Vagina (tissue), 2 donors: ENCODE measurements at regions not wholly inside any gene's neighbourhood (a gene's known extent, or its start where the extent isn't known, plus 50 kb on each side); places are given as distances from the start of the nearest gene placed in this dataset.

ENCODE experiments used
- DNase-seq, 2 donors: peaks; one replicate each; pipeline ENCODE4 v3.0.0-alpha.2; 2017; ENCODE audit errors: extremely low spot score in 2 of 2
- H3K27ac ChIP-seq: fragments of 200-600 bp; sonication (generic); one replicate; pipeline ENCODE4 v1.5.1; 2019
- H3K27me3 ChIP-seq: fragments of 200-600 bp; sonication (generic); one replicate; pipeline ENCODE4 v1.5.1; 2019
- H3K36me3 ChIP-seq, 2 donors: fragments of 200-600 bp; sonication (generic); one replicate each; pipeline ENCODE4 v1.5.1; 2017 to 2019
- H3K4me1 ChIP-seq: fragments of 200-600 bp; sonication (generic); one replicate; pipeline ENCODE4 v1.5.1; 2019
- H3K4me3 ChIP-seq, 2 donors: fragments of 200-600 bp; sonication (generic); 1 replicate in 1 of 2; 2 replicates in 1 of 2; pipeline ENCODE4 v1.5.1; 2016 to 2019
- H3K9me3 ChIP-seq: fragments of 200-600 bp; sonication (generic); one replicate; pipeline ENCODE4 v1.5.1; 2019
- POLR2A ChIP-seq, 2 donors: fragments of 450-650 bp; IDR thresholded peaks; one replicate each; pipeline ENCODE4 v1.6.1; 2017; ENCODE audit warnings: antibody characterized with exemption in 2 of 2, mild to moderate bottlenecking in 2 of 2, moderate library complexity in 2 of 2
- POLR2AphosphoS5 ChIP-seq, 2 donors: sonication (generic); formaldehyde crosslinking; IDR thresholded peaks; one replicate each; pipeline ENCODE4 v1.9.0; 2017; ENCODE audit warnings: antibody characterized with exemption in 2 of 2, mild to moderate bottlenecking in 2 of 2, low read depth in 1 of 2; ENCODE audit not compliant: insufficient read depth in 1 of 2
- intact Hi-C: fragments of 100-400 bp; cut with DNase I; formaldehyde crosslinking; loops from one replicate; pipeline ENCODE4 v1.15.1; 2023
- TF ChIP-seq, protein P1 (sequence below), 3 experiments: fragments of 450-650 bp in 2 of 3; fragments of 200-600 bp in 1 of 3; sonication (generic) in 1 of 3; IDR thresholded peaks; one replicate each; pipeline ENCODE4 v1.5.1; 2017 to 2019; ENCODE audit warnings: antibody characterized with exemption in 3 of 3, mild to moderate bottlenecking in 2 of 3, moderate library complexity in 2 of 3

DNA sequence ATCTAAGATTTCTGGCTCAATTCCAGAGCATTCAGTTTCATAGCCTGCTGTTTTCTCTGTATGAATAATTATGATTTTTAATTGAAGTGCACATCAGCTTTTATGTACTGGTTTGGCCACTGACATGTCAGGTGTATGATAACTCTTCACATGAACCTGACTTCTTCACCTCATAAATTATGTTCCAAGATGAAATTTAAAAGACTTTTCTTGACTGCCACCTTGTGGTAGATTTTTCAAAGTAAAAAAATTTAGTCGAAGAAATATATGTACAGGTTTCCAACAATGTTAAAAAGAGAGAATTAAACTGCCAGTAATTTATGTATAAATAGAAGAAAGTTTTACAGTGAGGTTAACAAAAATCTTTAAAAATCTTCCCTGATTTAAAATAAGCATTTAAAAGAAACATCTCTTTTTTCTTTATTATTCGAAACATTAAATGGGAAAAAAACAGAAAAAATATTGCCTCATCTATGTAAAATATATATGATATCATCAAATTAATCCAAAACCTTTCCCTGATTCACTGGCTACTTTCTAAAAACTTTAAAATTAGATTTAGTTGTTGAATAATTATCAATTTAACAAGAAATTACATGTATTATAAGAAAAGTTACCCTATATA, 124.9 kb upstream of the ATXN7L3B start:
- H3K27me3 ChIP-seq = no peaks in the 10 kb centered on the region
- H3K4me1 ChIP-seq = no peaks in the 10 kb centered on the region
- H3K4me3 ChIP-seq = no peak overlapping the region
- H3K9me3 ChIP-seq = no peaks in the 10 kb centered on the region
- intact Hi-C loops = no loop called here
- no peak for DNase-seq
- no peak overlapping the region for H3K27ac ChIP-seq
- TF ChIP-seq POLR2A (IDR thresholded peaks at IDR 0.05) (no peak), POLR2AphosphoS5 (IDR thresholded peaks at IDR 0.05; ENCODE audit: insufficient read depth in 1 of 2, low read depth in 1 of 2) (no peak)
- TF ChIP-seq, protein P1, sequence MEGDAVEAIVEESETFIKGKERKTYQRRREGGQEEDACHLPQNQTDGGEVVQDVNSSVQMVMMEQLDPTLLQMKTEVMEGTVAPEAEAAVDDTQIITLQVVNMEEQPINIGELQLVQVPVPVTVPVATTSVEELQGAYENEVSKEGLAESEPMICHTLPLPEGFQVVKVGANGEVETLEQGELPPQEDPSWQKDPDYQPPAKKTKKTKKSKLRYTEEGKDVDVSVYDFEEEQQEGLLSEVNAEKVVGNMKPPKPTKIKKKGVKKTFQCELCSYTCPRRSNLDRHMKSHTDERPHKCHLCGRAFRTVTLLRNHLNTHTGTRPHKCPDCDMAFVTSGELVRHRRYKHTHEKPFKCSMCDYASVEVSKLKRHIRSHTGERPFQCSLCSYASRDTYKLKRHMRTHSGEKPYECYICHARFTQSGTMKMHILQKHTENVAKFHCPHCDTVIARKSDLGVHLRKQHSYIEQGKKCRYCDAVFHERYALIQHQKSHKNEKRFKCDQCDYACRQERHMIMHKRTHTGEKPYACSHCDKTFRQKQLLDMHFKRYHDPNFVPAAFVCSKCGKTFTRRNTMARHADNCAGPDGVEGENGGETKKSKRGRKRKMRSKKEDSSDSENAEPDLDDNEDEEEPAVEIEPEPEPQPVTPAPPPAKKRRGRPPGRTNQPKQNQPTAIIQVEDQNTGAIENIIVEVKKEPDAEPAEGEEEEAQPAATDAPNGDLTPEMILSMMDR (IDR thresholded peaks at IDR 0.05) = peak; percentile 13 to 31 (median 15)
- H3K36me3 ChIP-seq = no peaks in the 10 kb centered on the region

DNA sequence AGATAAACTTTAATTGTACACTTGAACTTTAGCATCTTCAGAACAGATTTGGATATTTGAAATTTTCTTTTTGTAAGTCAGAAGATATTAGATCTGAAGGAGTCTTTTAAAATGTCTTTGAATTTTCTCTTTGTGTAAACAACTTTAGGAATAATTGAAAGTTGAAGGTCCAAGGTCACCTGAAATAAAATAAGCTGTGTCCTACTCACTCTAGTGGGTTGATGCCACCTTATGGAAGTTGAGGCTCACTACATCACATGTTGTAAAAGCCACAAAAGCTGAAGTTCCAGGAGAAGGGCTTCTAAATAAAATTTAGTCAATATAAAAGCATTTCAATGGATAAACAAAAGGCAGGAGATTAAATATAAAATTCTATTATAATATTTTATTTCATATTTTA, 122.0 kb upstream of the ATXN7L3B start:
- intact Hi-C loops = no loop called here
- Histone ChIP-seq H3K27me3 (no peaks in the 10 kb centered on the region), H3K4me1 (no peaks in the 10 kb centered on the region), H3K4me3 (no peak overlapping the region), H3K36me3 (no peaks in the 10 kb centered on the region), H3K9me3 (no peaks in the 10 kb centered on the region), H3K27ac (no peak overlapping the region)
- TF ChIP-seq, protein P1 (IDR thresholded peaks at IDR 0.05) = no peak
- TF ChIP-seq POLR2AphosphoS5 (IDR thresholded peaks at IDR 0.05; ENCODE audit: insufficient read depth in 1 of 2, low read depth in 1 of 2) (no peak), POLR2A (IDR thresholded peaks at IDR 0.05) (no peak)
- no peak for DNase-seq

GRCh38 chr12:74418573-74418972, 119.1 kb upstream of the ATXN7L3B start:
- intact Hi-C loops = no loop called here
- no peak overlapping the region for H3K27ac ChIP-seq
- no peaks in the 10 kb centered on the region for H3K4me1 ChIP-seq
- H3K9me3 ChIP-seq = no peaks in the 10 kb centered on the region
- no peak for DNase-seq
- no peak overlapping the region for H3K4me3 ChIP-seq
- TF ChIP-seq POLR2A (IDR thresholded peaks at IDR 0.05) (no peak), POLR2AphosphoS5 (IDR thresholded peaks at IDR 0.05; ENCODE audit: insufficient read depth in 1 of 2, low read depth in 1 of 2) (no peak)
- TF ChIP-seq, protein P1 (IDR thresholded peaks at IDR 0.05) = no peak
- H3K36me3 ChIP-seq = no peaks in the 10 kb centered on the region
- no peaks in the 10 kb centered on the region for H3K27me3 ChIP-seq

- Histone ChIP-seq H3K36me3 (no peaks in the 10 kb centered on the region), H3K27me3 (no peaks in the 10 kb centered on the region), H3K4me1 (no peaks in the 10 kb centered on the region), H3K4me3 (no peak overlapping the region), H3K27ac (no peak overlapping the region), H3K9me3 (no peaks in the 10 kb centered on the region)
- TF ChIP-seq POLR2AphosphoS5 (IDR thresholded peaks at IDR 0.05; ENCODE audit: insufficient read depth in 1 of 2, low read depth in 1 of 2) (no peak), POLR2A (IDR thresholded peaks at IDR 0.05) (no peak)
- TF ChIP-seq, protein P1 (IDR thresholded peaks at IDR 0.05) = no peak
- intact Hi-C loops = no loop called here
- no peak for DNase-seq
These were observed 112.9 kb upstream of the ATXN7L3B start for GRCh38 chr12:74424778-74425177.

DNA sequence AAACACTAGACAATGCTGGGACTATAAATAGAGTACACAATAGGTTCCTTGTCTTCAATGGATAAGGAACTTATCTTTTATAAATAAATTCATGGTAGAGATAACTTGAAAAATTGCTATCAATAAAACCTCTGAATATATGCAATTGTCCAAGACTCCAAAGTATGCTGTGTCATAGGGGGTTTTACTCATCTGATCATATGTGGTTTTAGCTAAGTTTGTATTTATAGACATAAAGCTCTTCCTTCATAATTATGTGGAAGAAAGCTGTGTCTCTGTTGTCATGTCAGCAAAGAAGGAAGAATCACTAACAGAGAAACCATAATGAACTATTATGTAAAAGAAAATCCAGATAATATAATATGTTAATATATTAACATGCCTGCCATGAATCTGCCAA, 111.5 kb upstream of the ATXN7L3B start:
- Histone ChIP-seq H3K4me1 (no peaks in the 10 kb centered on the region), H3K4me3 (no peak overlapping the region), H3K27me3 (no peaks in the 10 kb centered on the region), H3K9me3 (no peaks in the 10 kb centered on the region), H3K36me3 (no peaks in the 10 kb centered on the region), H3K27ac (no peak overlapping the region)
- no peak for DNase-seq
- intact Hi-C loops = no loop called here
- TF ChIP-seq, protein P1 (IDR thresholded peaks at IDR 0.05) = no peak
- TF ChIP-seq POLR2A (IDR thresholded peaks at IDR 0.05) (no peak), POLR2AphosphoS5 (IDR thresholded peaks at IDR 0.05; ENCODE audit: insufficient read depth in 1 of 2, low read depth in 1 of 2) (no peak)
